SK-N-SH (cell line): ENCODE measurements at regions not wholly inside any gene's neighbourhood (a gene's known extent, or its start where the extent isn't known, plus 50 kb on each side); places are given as distances from the start of the nearest gene placed in this dataset.

Experiments used
- CTCF ChIA-PET: fragments of 300-600, 350-600 bp; formaldehyde crosslinking; extraction: SDS; loops from one replicate; lab custom pipeline; 2021; lab: Yijun Ruan, JAX
- POLR2A ChIA-PET: fragments of 350-600 bp; sonication (Branson Sonifier 250); formaldehyde crosslinking; extraction: SDS; loops from one replicate; lab custom pipeline; 2020; ENCODE audit warnings: antibody characterized with exemption, inconsistent platforms; lab: Yijun Ruan, JAX
- DNase-seq: peaks from one replicate; pipeline ENCODE4 v3.0.0; 2012
- H2AFZ ChIP-seq: fragments of 200-600 bp; sonication (generic); 2 replicates; pipeline ENCODE4 v1.8.1; 2016; ENCODE audit warnings: antibody characterized with exemption, mild to moderate bottlenecking, low read depth
- H3F3A ChIP-seq: fragments of 200-600 bp; sonication (generic); replicated peaks from 2 replicates; pipeline ENCODE3; 2016; ENCODE audit warnings: antibody characterized with exemption, mild to moderate bottlenecking; ENCODE audit not compliant: insufficient read depth
- H3K27ac ChIP-seq, 2 experiments: fragments of 200-500 bp in 1 of 2; fragments of 200-600 bp in 1 of 2; sonication (Bioruptor generic) in 1 of 2; sonication (generic), shearing (Covaris generic) in 1 of 2; 2 replicates each; pipeline versions ENCODE4 v1.5.1 to v1.6.1; 2014 to 2016; ENCODE audit warnings: low read depth in 2 of 2, inconsistent platforms in 1 of 2, low read length in 1 of 2, mild to moderate bottlenecking in 1 of 2, mixed read lengths in 1 of 2
- H3K27me3 ChIP-seq: fragments of 200-600 bp; sonication (generic), shearing (Covaris generic); 2 replicates; pipeline ENCODE4 v1.6.1; 2016; ENCODE audit warnings: mixed run types; ENCODE audit not compliant: insufficient read depth
- H3K36me3 ChIP-seq, 2 experiments: fragments of 200-500 bp in 1 of 2; fragments of 200-600 bp in 1 of 2; sonication (Bioruptor generic) in 1 of 2; sonication (generic) in 1 of 2; replicated peaks in 1 of 2; 2 replicates each; pipeline versions ENCODE3 to v1.5.1; 2014 to 2016; ENCODE audit warnings: low read length in 1 of 2, mild to moderate bottlenecking in 1 of 2; ENCODE audit not compliant: insufficient read depth in 2 of 2, control insufficient read depth in 1 of 2
- H3K4me1 ChIP-seq, 2 experiments: fragments of 200-500 bp in 1 of 2; fragments of 200-600 bp in 1 of 2; sonication (Bioruptor generic) in 1 of 2; sonication (generic), shearing (Covaris generic) in 1 of 2; 2 replicates each; pipeline versions ENCODE4 v1.5.1 to v1.6.1; 2014 to 2016; ENCODE audit warnings: low read depth in 1 of 2, low read length in 1 of 2, mixed run types in 1 of 2; ENCODE audit not compliant: insufficient read depth in 2 of 2, control insufficient read depth in 1 of 2
- H3K4me2 ChIP-seq: fragments of 200-600 bp; sonication (generic), shearing (Covaris generic); 2 replicates; pipeline ENCODE4 v1.6.1; 2017; ENCODE audit warnings: mixed run types
- H3K4me3 ChIP-seq, 2 experiments: fragments of 200-500 bp in 1 of 2; fragments of 200-600 bp in 1 of 2; sonication (Bioruptor generic) in 1 of 2; sonication (generic), shearing (Covaris generic) in 1 of 2; 2 replicates each; pipeline versions ENCODE4 v1.5.1 to v1.8.1; 2014 to 2016; ENCODE audit warnings: low read depth in 2 of 2, inconsistent platforms in 1 of 2, low read length in 1 of 2, mild to moderate bottlenecking in 1 of 2, mixed read lengths in 1 of 2, moderate library complexity in 1 of 2
- H3K79me2 ChIP-seq: fragments of 200-600 bp; sonication (generic); 2 replicates; pipeline ENCODE4 v1.8.1; 2017; ENCODE audit warnings: mild to moderate bottlenecking; ENCODE audit not compliant: insufficient read depth
- H3K9ac ChIP-seq: fragments of 200-600 bp; sonication (generic); 2 replicates; pipeline ENCODE4 v1.6.1; 2017; ENCODE audit warnings: mixed run types
- H3K9me2 ChIP-seq: fragments of 200-600 bp; sonication (generic); 2 replicates; pipeline ENCODE4 v1.6.1; 2017; ENCODE audit warnings: mixed run types
- H3K9me3 ChIP-seq: fragments of 200-600 bp; sonication (generic); 2 replicates; pipeline ENCODE4 v1.6.1; 2017; ENCODE audit warnings: mixed run types, mild to moderate bottlenecking, moderate library complexity
- H4K20me1 ChIP-seq: fragments of 200-600 bp; sonication (generic); 2 replicates; pipeline ENCODE4 v1.6.1; 2017; ENCODE audit warnings: mild to moderate bottlenecking, mixed run types; ENCODE audit not compliant: insufficient read depth
- ELF1 ChIP-seq: IDR thresholded peaks from 2 replicates; pipeline ENCODE4 v1.4.0; 2012
- EZH2phosphoT487 ChIP-seq: fragments of 200-600 bp; sonication (generic); IDR thresholded peaks from 2 replicates; pipeline ENCODE4 v1.6.1; 2017; ENCODE audit warnings: low read depth, mixed run types, mild to moderate bottlenecking, antibody characterized with exemption, moderate library complexity, borderline replicate concordance
- FOSL2 ChIP-seq: IDR thresholded peaks from 2 replicates; pipeline ENCODE4 v1.4.0; 2012; ENCODE audit warnings: low read depth, mild to moderate bottlenecking, moderate library complexity, borderline replicate concordance
- GABPA ChIP-seq: IDR thresholded peaks from 2 replicates; pipeline ENCODE4 v1.4.0; 2012; ENCODE audit warnings: low read depth, mild to moderate bottlenecking
- GATA2 ChIP-seq: sonication (generic); formaldehyde crosslinking; IDR thresholded peaks from 2 replicates; pipeline ENCODE4 v1.5.0; 2020; ENCODE audit warnings: mild to moderate bottlenecking, missing genetic modification reagents
- JUND ChIP-seq: IDR thresholded peaks from 2 replicates; pipeline ENCODE4 v1.4.0; 2012
- MEF2A ChIP-seq: IDR thresholded peaks from 2 replicates; pipeline ENCODE4 v1.4.0; 2012; ENCODE audit warnings: low read depth, borderline replicate concordance
- NFIC ChIP-seq: IDR thresholded peaks from 2 replicates; pipeline ENCODE4 v1.4.0; 2012; ENCODE audit warnings: borderline replicate concordance
- NRF1 ChIP-seq: IDR thresholded peaks from 2 replicates; pipeline ENCODE4 v1.6.1; 2012; ENCODE audit warnings: low read depth, mild to moderate bottlenecking, low read length
- POLR2AphosphoS5 ChIP-seq: IDR thresholded peaks from 2 replicates; pipeline ENCODE4 v1.6.1; 2012; ENCODE audit warnings: low read depth, low read length
- RCOR1 ChIP-seq: fragments of 150-350 bp; IDR thresholded peaks from 2 replicates; pipeline ENCODE4 v1.6.1; 2017; ENCODE audit warnings: antibody characterized with exemption, low read length
- RXRA ChIP-seq: IDR thresholded peaks from 2 replicates; pipeline ENCODE4 v1.4.0; 2012; ENCODE audit warnings: low read depth, mild to moderate bottlenecking, borderline replicate concordance
- SIN3A ChIP-seq: IDR thresholded peaks from 2 replicates; pipeline ENCODE4 v1.6.1; 2012; ENCODE audit warnings: low read depth, mild to moderate bottlenecking, low read length, moderate library complexity, borderline replicate concordance
- SMC3 ChIP-seq: IDR thresholded peaks from 2 replicates; pipeline ENCODE4 v1.6.1; 2012; ENCODE audit warnings: low read depth, low read length, improper control_type of control experiment
- TAF1 ChIP-seq: IDR thresholded peaks from 2 replicates; pipeline ENCODE4 v1.6.1; 2012; ENCODE audit warnings: low read depth, mild to moderate bottlenecking, low read length, moderate library complexity, borderline replicate concordance
- TCF12 ChIP-seq: IDR thresholded peaks from 2 replicates; pipeline ENCODE4 v1.4.0; 2012
- TEAD4 ChIP-seq: IDR thresholded peaks from 2 replicates; pipeline ENCODE4 v1.4.0; 2012; ENCODE audit warnings: mild to moderate bottlenecking, borderline replicate concordance; ENCODE audit not compliant: insufficient read depth
- WGBS: methylation state at CpG from one replicate; pipeline ENCODE4 v1.1.6; 2017; ENCODE audit warnings: low lambda C conversion rate; 5-methylcytosine and 5-hydroxymethylcytosine counted together
- TF ChIP-seq, protein P1 (sequence below): fragments of 200-600 bp; sonication (generic); IDR thresholded peaks from 2 replicates; pipeline ENCODE4 v1.6.1; 2017; ENCODE audit warnings: antibody characterized with exemption, mild to moderate bottlenecking, moderate library complexity
- TF ChIP-seq, protein P2 (sequence below): IDR thresholded peaks from 2 replicates; pipeline ENCODE4 v1.4.0; 2012; ENCODE audit warnings: low read depth
- TF ChIP-seq, protein P3 (sequence below): IDR thresholded peaks from 2 replicates; pipeline ENCODE4 v1.4.0; 2012; ENCODE audit warnings: low read depth, borderline replicate concordance

DNA sequence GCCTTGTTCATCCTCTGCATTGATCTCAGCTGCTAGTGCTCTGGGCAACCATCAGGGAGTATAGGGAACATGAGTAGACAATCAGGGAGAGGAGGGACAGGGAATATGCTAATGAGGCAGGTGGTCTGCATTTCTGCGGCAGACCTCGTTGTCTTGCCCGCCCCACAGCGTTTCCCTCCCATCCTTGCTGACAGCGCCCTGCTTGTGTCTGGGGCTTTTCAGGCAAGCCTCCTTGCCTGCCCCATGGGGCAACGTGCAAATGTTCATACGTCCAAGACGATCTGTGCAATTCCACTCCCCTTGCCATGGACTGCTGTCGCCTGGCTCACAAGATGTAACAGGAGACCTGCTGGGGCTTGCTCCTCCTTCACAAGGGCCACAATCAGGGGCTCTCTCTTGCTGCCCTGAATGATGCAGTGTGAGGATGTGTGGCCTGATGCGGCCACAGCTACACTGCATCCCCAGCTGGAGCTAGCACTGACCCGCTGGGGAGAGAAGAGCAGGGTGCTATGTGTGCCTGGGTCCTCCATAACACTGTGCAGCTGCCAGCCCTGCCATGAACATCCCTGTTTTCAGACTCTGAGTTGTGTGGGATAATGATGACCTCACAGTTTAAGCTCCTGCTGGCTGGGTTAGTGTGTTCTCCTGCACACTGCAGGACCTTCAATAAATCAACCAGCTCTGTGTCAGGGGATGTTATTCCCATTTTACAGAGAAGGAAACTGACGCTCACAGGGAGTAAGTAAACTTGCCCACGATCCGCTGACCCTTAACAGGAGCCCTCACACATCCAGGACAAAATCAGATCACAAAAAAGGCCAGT lies 211.3 kb downstream of the KLF13 start:
- Histone ChIP-seq H3K4me2 (no peak overlapping the region), H3F3A (no peaks in the 10 kb centered on the region), H3K4me1 (no peaks in the 10 kb centered on the region), H3K9me2 (no peaks in the 10 kb centered on the region), H3K4me3 (no peak overlapping the region), H3K9ac (no peak overlapping the region), H4K20me1 (no peaks in the 10 kb centered on the region), H3K36me3 (peaks cover 0 to 3% of the 10 kb centered on the region in 2 experiments), H3K27me3 (no peaks in the 10 kb centered on the region), H3K79me2 (no peaks in the 10 kb centered on the region), H3K27ac (no peak overlapping the region), H3K9me3 (no peaks in the 10 kb centered on the region), H2AFZ (no peak overlapping the region)
- TF ChIP-seq EZH2phosphoT487 (no peak), NRF1 (no peak), RCOR1 (no peak), MEF2A (no peak), TAF1 (no peak), TEAD4 (no peak), GATA2 (CRISPR knock-in tag) (no peak), JUND (no peak), NFIC (no peak), TCF12 (no peak), ELF1 (no peak), SMC3 (no peak), SIN3A (no peak), POLR2AphosphoS5 (no peak), FOSL2 (no peak), GABPA (no peak), RXRA (no peak)
- TF ChIP-seq, protein P1, sequence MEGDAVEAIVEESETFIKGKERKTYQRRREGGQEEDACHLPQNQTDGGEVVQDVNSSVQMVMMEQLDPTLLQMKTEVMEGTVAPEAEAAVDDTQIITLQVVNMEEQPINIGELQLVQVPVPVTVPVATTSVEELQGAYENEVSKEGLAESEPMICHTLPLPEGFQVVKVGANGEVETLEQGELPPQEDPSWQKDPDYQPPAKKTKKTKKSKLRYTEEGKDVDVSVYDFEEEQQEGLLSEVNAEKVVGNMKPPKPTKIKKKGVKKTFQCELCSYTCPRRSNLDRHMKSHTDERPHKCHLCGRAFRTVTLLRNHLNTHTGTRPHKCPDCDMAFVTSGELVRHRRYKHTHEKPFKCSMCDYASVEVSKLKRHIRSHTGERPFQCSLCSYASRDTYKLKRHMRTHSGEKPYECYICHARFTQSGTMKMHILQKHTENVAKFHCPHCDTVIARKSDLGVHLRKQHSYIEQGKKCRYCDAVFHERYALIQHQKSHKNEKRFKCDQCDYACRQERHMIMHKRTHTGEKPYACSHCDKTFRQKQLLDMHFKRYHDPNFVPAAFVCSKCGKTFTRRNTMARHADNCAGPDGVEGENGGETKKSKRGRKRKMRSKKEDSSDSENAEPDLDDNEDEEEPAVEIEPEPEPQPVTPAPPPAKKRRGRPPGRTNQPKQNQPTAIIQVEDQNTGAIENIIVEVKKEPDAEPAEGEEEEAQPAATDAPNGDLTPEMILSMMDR: no peak
- TF ChIP-seq, protein P2, sequence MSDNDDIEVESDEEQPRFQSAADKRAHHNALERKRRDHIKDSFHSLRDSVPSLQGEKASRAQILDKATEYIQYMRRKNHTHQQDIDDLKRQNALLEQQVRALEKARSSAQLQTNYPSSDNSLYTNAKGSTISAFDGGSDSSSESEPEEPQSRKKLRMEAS: no peak
- TF ChIP-seq, protein P3, sequence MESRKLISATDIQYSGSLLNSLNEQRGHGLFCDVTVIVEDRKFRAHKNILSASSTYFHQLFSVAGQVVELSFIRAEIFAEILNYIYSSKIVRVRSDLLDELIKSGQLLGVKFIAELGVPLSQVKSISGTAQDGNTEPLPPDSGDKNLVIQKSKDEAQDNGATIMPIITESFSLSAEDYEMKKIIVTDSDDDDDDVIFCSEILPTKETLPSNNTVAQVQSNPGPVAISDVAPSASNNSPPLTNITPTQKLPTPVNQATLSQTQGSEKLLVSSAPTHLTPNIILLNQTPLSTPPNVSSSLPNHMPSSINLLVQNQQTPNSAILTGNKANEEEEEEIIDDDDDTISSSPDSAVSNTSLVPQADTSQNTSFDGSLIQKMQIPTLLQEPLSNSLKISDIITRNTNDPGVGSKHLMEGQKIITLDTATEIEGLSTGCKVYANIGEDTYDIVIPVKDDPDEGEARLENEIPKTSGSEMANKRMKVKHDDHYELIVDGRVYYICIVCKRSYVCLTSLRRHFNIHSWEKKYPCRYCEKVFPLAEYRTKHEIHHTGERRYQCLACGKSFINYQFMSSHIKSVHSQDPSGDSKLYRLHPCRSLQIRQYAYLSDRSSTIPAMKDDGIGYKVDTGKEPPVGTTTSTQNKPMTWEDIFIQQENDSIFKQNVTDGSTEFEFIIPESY: no peak
- ChIA-PET CTCF (no interaction called here), POLR2A (no interaction called here)
- DNase-seq: no peak
- 48% methylated on average over 14 of the region's 14 CpGs for WGBS
